ENCODE measurements at regions not wholly inside any gene's neighbourhood (a gene's known extent, or its start where the extent isn't known, plus 50 kb on each side); places are given as distances from the start of the nearest gene placed in this dataset.
"Not testable (repeated sequence)": the region's sequence is repeated elsewhere in the genome, so short reads cannot be mapped to it uniquely, and the experiment has no call there.

DNA sequence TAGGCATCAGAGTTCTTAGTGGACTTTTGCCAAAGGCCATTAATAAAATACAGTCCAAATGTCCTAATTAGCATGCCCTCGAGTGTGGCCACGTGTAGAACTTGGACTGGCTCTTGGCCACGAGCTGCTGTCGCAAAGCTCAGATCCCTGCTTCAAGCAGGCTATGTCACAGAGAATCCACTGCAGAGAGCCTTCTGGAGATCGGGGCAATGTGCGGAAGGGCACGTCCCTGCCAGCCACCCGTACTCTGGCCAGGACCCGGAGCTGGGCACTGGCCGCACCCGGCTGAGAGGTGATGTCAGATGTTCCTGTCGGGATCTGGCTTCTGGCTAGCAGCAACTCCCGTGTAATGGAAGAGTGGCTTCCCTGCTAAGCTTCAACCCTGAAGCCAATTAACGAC lies 432.7 kb upstream of the ID2 start:
- no peak for DNase-seq (ENCODE audit: low read depth, low spot score)

DNA sequence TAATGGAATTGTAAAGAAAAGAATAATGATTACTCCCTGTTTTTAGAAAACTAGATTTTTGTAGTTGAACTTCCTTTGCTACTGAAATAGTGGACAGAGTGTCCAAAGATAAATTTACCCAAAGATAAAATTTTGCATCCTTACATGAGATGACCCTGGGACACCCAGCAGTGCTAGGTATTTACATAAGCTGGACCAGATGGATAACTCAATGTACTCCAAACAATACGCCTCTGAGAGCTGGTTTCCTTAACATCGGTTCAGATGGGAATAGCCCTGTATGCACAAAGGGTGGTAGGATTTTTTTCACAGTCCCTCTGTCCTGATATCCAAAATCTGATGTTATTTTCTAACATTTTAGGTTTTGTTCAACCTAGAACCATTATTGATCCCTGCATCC lies 432.1 kb upstream of the ID2 start:
- DNase-seq (ENCODE audit: low read depth, low spot score), result no peak

GRCh38 chr2:8250290-8250689 lies 431.6 kb upstream of the ID2 start:
- DNase-seq (ENCODE audit: low read depth, low spot score), result not testable (repeated sequence)

DNA sequence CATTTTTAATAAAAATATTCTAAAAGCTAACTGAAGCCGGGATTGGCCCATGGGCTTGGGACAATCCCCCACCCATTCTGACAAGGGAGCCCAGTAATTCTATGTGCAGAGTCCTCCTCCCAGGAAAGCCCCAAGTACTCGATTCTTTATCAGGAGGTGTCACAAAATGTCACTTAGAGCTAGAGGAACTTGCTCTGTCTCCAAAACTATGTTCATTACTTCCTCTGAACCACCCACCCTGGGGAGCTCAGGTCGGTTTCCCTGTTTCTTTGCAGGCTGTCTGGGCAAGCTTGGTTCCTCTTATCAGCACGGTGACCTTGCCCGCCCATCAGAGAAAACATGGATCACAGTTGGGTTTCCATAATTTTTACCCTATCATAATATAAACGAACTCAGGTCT lies 430.6 kb upstream of the ID2 start:
- DNase-seq (ENCODE audit: low read depth, low spot score), result no peak

DNA sequence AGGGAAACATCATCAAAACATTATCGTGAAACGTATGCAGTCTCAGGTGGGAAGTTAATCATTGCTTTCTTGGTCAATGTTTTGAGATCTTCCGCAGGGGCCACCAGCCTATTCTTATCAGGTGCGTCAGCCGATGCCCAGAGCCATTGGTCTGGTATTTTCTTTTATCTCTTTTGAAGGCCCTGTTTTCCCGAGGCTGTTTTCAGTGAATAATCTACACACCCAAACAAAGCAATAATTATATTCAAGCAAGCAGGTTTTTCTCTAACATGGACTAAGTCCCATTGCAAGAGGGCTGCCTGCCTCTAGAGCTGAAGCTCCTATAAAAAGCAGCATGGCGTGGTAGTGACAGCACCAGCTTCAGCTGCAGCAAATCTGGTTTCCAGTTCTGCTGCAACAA lies 430.0 kb upstream of the ID2 start:
- no peak for DNase-seq (ENCODE audit: low read depth, low spot score)

GRCh38 chr2:8252997-8253694 lies 428.7 kb upstream of the ID2 start:
- no peak for DNase-seq (ENCODE audit: low read depth, low spot score)

DNA sequence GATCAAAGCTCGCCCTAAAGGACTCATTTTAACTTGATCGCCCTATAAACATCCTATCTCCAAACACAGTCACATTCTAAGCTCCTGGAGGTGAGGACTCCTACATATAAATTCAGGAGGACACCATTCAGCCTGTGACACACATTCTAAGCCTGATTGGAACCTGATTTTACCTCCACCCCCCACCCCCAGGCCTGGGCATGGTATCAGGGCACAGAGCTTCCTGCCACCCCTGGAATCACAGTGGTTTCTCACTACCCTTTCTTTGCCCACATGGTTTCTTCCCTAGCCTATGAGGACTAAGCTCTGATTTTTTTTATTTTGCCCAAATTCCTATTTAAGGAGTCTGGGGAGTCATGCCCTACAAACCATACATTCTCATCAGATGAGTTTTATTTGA lies 428.1 kb upstream of the ID2 start:
- no peak for DNase-seq (ENCODE audit: low read depth, low spot score)

- not testable (repeated sequence) for DNase-seq (ENCODE audit: low read depth, low spot score)
Measured at GRCh38 chr2:8254214-8254613, 427.6 kb upstream of the ID2 start.

DNA sequence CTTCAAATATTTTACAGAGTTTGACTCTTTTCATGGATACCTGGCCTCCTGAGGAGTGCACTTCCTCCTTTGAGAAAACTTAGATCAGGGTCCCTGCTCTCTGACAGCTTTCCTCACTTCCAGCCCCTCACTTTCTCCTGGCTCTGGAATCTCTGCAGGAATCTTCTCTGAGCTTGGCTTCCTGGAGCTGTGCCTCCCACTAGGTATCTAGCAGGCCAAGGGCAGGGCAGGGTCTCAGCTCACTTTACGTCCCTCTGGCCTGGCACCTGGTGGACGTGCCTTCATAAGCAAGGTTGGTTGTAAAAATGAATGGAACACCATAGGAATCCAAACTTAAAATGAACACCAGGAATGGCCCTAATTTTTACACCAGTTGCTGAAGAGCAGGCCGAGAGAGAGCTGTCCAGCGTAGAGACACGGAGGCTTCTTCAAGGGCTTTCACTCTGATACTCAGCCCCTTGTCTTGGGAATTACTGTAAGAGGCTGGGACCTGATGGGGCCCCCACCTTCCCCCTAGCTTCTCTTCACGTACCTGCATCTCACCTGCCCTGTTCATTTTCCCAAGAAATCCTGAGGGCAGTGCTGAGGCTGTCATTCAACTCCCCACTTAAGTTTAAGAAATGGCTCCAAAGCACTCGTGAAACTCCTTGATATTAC lies 426.9 kb upstream of the ID2 start:
- DNase-seq (ENCODE audit: low read depth, low spot score), result no peak

GRCh38 chr2:8255448-8255800 lies 426.4 kb upstream of the ID2 start:
- DNase-seq (ENCODE audit: low read depth, low spot score), result no peak

DNA sequence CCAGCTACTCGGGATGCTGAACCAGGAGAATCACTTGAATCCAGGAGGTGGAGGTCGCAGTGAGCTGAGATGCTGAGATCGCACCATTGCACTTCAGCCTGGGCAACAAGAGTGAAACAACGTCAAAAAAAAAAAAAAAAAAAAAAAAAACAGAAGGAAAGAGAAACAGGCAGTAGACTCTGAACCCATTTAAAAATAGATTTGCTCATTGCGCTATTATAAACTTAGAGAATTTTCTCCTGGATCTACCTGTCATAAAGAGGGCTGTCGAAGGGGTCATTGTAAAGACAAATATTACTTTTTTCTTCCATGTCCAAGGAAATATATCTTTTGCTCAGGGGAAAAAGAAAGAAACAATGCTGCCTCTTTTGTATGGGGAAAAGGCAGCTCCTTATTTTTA lies 425.0 kb upstream of the ID2 start:
- no peak for DNase-seq (ENCODE audit: low read depth, low spot score)

GRCh38 chr2:8257502-8257901 lies 424.4 kb upstream of the ID2 start:
- no peak for DNase-seq (ENCODE audit: low read depth, low spot score)

DNA sequence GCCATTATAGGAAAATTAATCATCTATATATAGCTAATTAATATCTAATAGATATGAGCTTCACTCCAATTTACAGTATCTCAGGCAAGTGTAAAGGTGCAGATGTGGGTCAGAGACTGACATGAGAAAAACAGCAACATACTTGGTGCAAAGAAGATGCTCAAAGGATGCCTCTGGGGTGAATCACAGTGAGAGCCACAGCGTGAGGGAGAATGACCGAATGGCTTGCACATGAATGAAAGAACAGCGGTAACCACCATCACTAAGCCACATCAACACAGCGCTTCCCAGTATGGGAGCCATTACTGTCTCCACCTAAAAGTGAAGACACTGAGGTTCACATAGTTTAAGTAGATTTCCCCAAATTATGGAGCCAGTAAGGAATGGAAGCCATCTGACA lies 423.4 kb upstream of the ID2 start:
- DNase-seq (ENCODE audit: low read depth, low spot score), result no peak

- DNase-seq (ENCODE audit: low read depth, low spot score), result no peak
Measured at GRCh38 chr2:8259106-8259840, 422.6 kb upstream of the ID2 start.

DNA sequence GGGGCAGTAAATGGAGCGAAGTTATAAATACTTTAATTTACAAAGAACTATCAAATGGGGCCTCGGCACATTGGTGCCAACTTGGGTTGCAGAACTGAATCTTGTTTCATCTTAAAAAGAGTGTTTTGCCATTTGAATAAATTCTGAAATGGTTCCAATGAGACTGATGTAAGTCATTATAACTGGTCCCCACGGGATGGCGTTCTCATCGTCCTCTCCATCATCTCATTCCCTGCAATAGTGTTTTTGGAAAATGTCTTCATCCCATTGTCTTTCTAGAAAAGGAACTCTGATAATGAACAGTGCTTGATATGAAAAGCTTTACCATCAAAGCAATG lies 422.0 kb upstream of the ID2 start:
- DNase-seq (ENCODE audit: low read depth, low spot score), result no peak

GRCh38 chr2:8260213-8260612 lies 421.6 kb upstream of the ID2 start:
- no peak for DNase-seq (ENCODE audit: low read depth, low spot score)

GRCh38 chr2:8263901-8264300 lies 418.0 kb upstream of the ID2 start:
- DNase-seq (ENCODE audit: low read depth, low spot score), result no peak

GRCh38 chr2:8264981-8265380 lies 416.9 kb upstream of the ID2 start:
- no peak for DNase-seq (ENCODE audit: low read depth, low spot score)

- no peak for DNase-seq (ENCODE audit: low read depth, low spot score)
Measured at GRCh38 chr2:8265476-8266226, 416.2 kb upstream of the ID2 start.

DNA sequence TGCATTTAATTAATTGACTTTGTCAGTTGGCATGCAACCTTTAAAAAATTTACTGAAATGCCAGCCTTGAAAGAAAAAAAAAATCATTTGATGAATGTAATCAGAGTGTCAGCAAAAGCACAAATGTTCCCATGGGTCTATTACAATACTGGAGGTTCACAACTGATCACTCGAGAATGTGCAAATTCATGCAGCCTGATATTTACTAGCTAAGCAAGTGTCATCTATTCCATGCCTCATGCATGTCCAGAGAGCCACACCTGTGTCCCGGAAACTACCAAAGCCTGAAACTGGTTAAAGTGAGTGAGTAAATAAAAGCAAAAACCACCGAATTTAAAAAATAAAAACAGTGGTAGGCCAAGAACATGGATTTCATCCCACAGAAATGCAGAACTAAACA lies 415.3 kb upstream of the ID2 start:
- DNase-seq (ENCODE audit: low read depth, low spot score), result no peak

DNA sequence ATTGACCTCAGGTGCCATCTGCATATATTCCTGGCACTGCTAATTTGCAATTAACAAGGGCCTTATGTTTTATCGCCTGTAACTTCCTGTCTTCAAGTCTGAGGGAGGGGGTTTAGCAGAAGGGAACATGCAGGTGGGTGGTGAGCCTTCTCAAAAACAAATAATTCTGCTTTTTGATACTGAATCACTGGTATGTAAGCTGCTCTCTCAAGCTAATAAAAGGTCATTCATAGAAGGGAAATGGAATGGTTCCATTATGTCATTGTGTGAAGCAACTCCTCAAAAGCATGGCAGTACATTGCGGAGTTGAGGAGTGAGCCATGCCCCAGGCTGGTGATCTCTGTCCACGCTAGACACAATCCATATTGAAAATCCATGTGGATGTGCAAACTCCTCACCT lies 414.8 kb upstream of the ID2 start:
- no peak for DNase-seq (ENCODE audit: low read depth, low spot score)

DNA sequence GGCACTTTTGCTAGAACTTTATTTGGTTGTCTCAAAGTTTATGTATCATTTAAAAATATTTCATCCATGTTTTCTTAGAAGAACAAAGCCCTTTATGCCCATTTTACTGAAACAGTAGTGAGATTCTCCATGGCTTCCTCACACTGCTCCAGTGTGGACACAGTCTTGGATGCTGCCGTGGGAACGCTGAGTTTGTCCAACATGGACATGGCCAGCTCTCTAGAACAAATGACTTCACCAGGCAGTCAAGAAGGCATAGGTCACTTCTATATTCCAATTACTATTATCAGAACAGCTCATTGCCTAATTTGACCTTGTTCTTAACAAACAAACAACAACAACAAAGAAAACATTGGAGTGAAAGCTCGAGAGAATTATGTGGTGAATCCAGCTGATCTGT lies 414.1 kb upstream of the ID2 start:
- no peak for DNase-seq (ENCODE audit: low read depth, low spot score)

Data from smooth muscle cell of the brain vasculature (primary cell).